G401 (cell line): ENCODE measurements at regions not wholly inside any gene's neighbourhood (a gene's known extent, or its start where the extent isn't known, plus 50 kb on each side); places are given as distances from the start of the nearest gene placed in this dataset.
"Not testable (repeated sequence)": the region's sequence is repeated elsewhere in the genome, so short reads cannot be mapped to it uniquely, and the experiment has no call there.

ENCODE experiments used
- DNase-seq: peaks from one replicate; pipeline ENCODE4 v3.0.0-alpha.2; 2015; ENCODE audit warnings: low spot score
- in situ Hi-C: cut with HindIII; loops from 2 replicates; pipeline ENCODE4 v1.10.0; 2016; ENCODE audit warnings: low sequenced_read_pairs, mixed read lengths

DNA sequence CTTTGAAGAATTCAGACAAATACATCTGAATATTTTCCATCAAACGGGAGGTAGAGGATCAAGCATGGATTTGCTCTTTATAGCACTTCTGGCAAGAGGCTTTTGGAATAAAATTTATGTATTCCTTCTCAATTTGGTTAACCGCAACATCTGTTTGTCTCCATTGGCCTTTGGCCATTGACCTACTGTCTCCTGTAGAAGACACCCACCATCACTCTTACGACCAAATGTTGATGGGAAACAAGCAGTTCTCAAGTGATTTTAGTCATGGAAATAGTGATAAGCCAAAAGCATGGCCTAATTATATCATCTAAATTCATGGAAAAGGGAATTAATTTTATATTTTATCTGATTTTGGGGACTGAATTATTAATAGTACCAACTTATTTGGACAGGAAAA is 591.9 kb downstream of the CD109 start:
- in situ Hi-C loops = no loop called here
- DNase-seq = no peak

DNA sequence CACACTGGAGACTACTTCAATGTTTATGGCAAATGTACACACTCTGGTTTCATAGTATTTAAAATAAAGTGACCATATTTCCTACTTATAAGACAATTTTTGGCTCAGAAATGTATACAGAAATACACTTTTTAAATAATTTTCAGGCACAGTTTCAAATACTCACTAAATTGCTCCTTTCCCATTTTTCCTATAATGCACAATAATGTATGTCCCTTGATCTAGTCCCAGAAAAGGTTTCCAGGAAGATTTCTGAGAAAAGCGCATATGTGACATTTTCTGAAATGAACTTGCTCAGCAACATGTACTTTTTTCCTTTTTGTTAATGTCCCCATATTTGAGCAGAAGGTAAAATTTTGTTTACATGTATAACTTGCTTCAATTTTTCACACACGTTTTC is 591.4 kb downstream of the CD109 start:
- no peak for DNase-seq
- in situ Hi-C loops = no loop called here

GRCh38 chr6:74284284-74284683 is 588.3 kb downstream of the CD109 start:
- no peak for DNase-seq
- in situ Hi-C loops = no loop called here

GRCh38 chr6:74283532-74283931 is 587.5 kb downstream of the CD109 start:
- in situ Hi-C loops = no loop called here
- DNase-seq = no peak

DNA sequence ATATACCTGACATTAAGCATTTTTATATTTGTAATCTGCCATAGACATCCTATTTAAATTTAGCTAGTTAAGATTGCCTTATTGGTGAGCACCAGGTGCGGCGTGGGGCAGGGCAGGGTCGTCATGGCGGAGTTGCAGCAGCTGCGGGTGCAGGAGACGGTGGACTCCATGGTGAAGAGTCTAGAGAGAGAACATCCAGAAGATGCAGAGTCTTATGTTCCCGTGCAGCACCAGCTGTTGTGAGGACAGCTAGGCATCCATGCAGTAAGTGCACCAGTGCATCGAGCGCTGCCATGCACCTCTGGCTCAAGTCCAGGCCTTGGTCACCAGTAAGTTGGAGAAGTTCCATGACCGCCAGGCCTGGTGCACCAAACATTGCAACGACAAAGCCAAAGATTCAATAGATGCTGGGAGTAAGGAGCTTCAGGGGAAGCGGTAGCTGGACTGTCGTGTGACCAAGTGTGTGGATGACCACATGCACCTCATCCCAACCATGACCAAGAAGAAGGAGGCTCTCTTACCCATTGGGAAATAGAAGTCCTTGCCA is 586.2 kb downstream of the CD109 start:
- DNase-seq = no peak
- in situ Hi-C loops = no loop called here

GRCh38 chr6:74280130-74280692 is 584.2 kb downstream of the CD109 start:
- no peak for DNase-seq
- in situ Hi-C loops = no loop called here

DNA sequence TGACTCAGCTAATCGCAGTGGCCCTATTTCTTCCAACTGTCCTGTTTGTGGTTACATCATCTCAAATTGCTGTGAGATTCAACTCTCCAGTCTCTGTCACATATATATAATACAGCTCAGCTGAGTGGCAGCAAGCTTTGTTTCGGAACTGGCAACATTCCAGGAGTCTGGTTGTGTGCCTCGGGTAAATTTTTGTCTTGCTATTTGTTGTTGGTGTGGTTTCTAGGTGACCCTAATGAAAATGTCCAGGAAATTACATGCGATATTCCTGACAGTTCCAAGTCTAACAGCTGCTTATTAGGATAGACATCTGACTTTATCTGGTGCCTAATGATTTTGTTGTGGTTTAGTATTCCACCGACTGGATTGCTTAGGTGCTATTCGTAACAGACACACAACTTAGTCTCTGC is 581.8 kb downstream of the CD109 start:
- in situ Hi-C loops = no loop called here
- DNase-seq = no peak

GRCh38 chr6:74273541-74273940 is 577.5 kb downstream of the CD109 start:
- DNase-seq = no peak
- in situ Hi-C loops = no loop called here

DNA sequence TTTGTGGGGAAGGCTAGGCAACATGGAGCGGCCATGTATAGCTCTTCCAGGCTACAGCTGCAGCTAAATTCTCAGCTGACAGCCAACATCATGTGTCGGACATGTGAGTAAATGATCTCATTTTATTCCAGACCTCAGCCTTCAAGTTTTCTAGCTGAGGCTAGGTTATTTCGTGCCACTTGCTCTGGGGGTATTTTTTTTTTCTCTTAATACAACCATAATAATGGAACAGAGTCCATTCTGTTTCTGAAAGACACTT is 573.5 kb downstream of the CD109 start:
- in situ Hi-C loops = no loop called here
- no peak for DNase-seq

GRCh38 chr6:74268815-74269599 is 573.0 kb downstream of the CD109 start:
- in situ Hi-C loops = no loop called here
- DNase-seq = no peak

GRCh38 chr6:74259981-74260380 is 564.0 kb downstream of the CD109 start:
- DNase-seq = no peak
- in situ Hi-C loops = no loop called here

DNA sequence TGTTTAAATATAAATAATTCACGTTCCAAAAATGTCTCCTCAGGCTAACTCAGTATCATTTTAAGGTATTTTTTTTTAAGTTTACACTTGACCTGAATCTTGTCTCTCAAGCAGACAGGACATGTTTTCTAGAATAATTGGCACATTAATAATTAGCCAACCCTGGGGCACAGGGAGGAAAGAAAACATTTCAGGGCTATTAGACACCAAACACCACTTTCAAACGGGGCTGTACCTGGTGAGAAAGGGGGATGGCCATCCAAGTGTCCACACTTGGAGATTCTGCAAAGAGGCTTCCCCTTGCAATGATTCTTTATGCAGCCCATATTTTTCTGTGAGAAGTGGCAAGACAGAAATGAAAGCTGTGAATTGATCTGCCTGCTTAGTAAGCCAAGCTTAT is 560.8 kb downstream of the CD109 start:
- no peak for DNase-seq
- in situ Hi-C loops = no loop called here

GRCh38 chr6:74256381-74256780 is 560.4 kb downstream of the CD109 start:
- in situ Hi-C loops = no loop called here
- DNase-seq = no peak

DNA sequence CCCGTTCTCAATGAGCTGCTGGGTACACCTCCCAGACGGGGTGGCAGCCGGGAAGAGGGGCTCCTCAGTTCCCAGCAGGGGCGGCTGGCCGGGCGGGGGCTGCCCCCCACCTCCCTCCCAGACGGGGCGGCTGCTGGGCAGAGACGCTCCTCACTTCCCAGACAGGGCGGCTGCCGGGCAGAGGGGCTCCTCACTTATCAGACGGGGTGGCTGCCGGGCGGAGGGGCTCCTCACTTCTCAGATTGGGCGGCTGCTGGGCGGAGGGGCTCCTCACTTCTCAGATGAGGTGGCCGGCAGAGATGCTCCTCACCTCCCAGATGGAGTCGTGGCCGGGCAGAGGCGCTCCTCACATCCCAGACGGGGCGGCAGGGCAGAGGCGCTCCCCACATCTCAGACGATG is 559.0 kb downstream of the CD109 start:
- in situ Hi-C loops, DNase-seq: not testable (repeated sequence)

GRCh38 chr6:74254147-74254546 is 558.1 kb downstream of the CD109 start:
- in situ Hi-C loops, DNase-seq: not testable (repeated sequence)

- in situ Hi-C loops = no loop called here
- DNase-seq = no peak
Measured at GRCh38 chr6:74253261-74253660, 557.3 kb downstream of the CD109 start.

DNA sequence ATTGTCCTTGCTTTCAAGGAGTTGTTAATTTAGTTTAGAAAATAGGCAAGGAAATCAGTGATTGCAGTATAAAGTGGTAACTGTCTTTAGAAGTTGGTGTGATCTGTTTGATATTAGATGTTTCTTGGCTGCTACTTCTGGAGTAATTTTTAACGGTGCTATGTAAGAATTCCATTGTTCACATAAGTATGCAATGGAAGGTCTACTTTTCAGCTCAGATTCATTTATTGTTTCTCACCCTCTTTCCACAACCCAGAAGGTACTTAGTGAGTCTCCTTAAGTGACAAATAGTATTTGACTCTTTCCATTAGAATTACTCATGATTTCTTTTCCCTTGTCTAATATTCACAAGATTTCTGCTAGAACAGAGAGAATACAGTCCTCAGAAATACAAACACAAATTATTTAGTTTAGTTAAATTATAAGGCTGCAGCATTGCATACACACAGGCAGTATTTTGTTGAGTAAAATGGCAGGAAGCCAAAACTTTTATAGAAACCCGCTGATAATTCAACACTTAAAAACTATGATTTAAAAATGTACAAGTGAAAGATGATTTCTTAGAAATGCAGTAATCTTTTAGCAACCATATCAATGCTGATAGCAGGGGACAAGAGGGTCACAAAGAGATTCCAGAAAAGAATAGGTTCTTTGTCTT is 554.3 kb downstream of the CD109 start:
- in situ Hi-C loops = no loop called here

GRCh38 chr6:74249658-74250057 is 553.7 kb downstream of the CD109 start:
- DNase-seq = no peak
- in situ Hi-C loops = no loop called here

More for the DNA sequence above, 554.3 kb downstream of the CD109 start:
- no peak for DNase-seq

GRCh38 chr6:74248966-74249365 is 553.0 kb downstream of the CD109 start:
- DNase-seq = no peak
- in situ Hi-C loops = no loop called here

- in situ Hi-C loops = no loop called here
- no peak for DNase-seq
Measured at GRCh38 chr6:74222768-74223333, 526.8 kb downstream of the CD109 start.
